ENCODE measurements at regions not wholly inside any gene's neighbourhood (a gene's known extent, or its start where the extent isn't known, plus 50 kb on each side); places are given as distances from the start of the nearest gene placed in this dataset.
A peak's percentile ranks its signal among the peaks of the same experiment; 100 is the strongest.

DNA sequence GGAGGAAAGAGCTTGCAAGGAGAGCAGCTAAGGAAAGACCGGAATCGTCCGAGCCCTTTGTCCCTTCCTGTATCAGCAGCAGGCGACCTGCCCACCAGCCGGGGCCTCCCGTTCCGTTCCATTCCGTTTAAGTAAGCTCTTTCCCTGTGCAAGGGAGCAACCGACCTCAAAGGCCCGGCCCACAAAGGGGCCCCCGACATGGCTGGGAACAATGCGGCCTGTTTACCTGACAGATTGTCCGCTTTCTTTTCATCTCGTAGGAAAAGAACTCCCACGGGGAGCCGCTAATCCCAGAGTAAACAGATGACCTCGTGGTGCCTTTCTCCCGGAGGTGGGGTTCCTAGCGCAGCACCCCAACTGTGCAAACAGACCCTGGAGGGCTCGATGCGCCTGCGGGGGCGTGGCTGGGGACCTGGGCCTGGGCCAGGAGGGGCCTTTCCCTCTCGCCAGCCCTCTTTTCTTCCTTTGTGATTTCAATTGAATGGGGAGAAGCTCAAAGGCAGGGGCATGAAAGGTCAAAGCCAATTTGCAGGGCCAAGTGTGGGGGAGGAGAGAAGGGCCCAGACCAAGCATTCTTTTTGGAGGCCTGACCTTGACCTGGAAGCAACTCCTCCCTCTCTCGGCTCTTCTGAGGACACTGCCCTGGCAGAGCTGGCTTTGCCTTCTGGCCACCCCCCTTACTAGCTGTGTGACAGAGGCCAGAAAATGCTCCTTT, 120.2 kb downstream of the INHBB start (continued):
- TF ChIP-seq, protein P1, sequence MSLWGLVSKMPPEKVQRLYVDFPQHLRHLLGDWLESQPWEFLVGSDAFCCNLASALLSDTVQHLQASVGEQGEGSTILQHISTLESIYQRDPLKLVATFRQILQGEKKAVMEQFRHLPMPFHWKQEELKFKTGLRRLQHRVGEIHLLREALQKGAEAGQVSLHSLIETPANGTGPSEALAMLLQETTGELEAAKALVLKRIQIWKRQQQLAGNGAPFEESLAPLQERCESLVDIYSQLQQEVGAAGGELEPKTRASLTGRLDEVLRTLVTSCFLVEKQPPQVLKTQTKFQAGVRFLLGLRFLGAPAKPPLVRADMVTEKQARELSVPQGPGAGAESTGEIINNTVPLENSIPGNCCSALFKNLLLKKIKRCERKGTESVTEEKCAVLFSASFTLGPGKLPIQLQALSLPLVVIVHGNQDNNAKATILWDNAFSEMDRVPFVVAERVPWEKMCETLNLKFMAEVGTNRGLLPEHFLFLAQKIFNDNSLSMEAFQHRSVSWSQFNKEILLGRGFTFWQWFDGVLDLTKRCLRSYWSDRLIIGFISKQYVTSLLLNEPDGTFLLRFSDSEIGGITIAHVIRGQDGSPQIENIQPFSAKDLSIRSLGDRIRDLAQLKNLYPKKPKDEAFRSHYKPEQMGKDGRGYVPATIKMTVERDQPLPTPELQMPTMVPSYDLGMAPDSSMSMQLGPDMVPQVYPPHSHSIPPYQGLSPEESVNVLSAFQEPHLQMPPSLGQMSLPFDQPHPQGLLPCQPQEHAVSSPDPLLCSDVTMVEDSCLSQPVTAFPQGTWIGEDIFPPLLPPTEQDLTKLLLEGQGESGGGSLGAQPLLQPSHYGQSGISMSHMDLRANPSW (CRISPR knock-in tag; IDR thresholded peaks at IDR 0.05; ENCODE audit: borderline replicate concordance), result peak; percentile 99
- TF ChIP-seq BRD4 (CRISPR knock-in tag; IDR thresholded peaks at IDR 0.05) (peak; percentile 62), RFX5 (IDR thresholded peaks at IDR 0.05; ENCODE audit: low read depth, low read length) (no peak; the same call in none of the 2 replicates), HNF4G (IDR thresholded peaks at IDR 0.05; ENCODE audit: borderline replicate concordance, low read depth, low read length) (0 out of 2 replicates have a peak, but pooled peaks have one; percentile 21), HNF4G (CRISPR knock-in tag; IDR thresholded peaks at IDR 0.05; ENCODE audit: borderline replicate concordance, low read depth) (peak; percentile 90; the same call in 1 of the 2 replicates), TBX2 (CRISPR knock-in tag; IDR thresholded peaks at IDR 0.05; ENCODE audit: borderline replicate concordance) (peak; percentile 100), ZNF883 (CRISPR knock-in tag; IDR thresholded peaks at IDR 0.05; ENCODE audit: not compliant biosample characterization) (peak; percentile 58), ZNF775 (CRISPR knock-in tag; IDR thresholded peaks at IDR 0.05; ENCODE audit: borderline replicate concordance) (peak; percentile 96), ISX (CRISPR knock-in tag; conservative IDR thresholded peaks at IDR 0.05) (peak; percentile 91), ZNF468 (CRISPR knock-in tag; IDR thresholded peaks at IDR 0.05) (no peak; the same call in 1 of the 2 replicates), RNF2 (conservative IDR thresholded peaks at IDR 0.05; ENCODE audit: low read depth) (peak; percentile 84)
- TF ChIP-seq, protein P2, sequence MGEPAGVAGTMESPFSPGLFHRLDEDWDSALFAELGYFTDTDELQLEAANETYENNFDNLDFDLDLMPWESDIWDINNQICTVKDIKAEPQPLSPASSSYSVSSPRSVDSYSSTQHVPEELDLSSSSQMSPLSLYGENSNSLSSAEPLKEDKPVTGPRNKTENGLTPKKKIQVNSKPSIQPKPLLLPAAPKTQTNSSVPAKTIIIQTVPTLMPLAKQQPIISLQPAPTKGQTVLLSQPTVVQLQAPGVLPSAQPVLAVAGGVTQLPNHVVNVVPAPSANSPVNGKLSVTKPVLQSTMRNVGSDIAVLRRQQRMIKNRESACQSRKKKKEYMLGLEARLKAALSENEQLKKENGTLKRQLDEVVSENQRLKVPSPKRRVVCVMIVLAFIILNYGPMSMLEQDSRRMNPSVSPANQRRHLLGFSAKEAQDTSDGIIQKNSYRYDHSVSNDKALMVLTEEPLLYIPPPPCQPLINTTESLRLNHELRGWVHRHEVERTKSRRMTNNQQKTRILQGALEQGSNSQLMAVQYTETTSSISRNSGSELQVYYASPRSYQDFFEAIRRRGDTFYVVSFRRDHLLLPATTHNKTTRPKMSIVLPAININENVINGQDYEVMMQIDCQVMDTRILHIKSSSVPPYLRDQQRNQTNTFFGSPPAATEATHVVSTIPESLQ (CRISPR knock-in tag; conservative IDR thresholded peaks at IDR 0.05), result 0 out of 2 replicates have a peak, but pooled peaks have one; percentile 37
- TF ChIP-seq, protein P3, sequence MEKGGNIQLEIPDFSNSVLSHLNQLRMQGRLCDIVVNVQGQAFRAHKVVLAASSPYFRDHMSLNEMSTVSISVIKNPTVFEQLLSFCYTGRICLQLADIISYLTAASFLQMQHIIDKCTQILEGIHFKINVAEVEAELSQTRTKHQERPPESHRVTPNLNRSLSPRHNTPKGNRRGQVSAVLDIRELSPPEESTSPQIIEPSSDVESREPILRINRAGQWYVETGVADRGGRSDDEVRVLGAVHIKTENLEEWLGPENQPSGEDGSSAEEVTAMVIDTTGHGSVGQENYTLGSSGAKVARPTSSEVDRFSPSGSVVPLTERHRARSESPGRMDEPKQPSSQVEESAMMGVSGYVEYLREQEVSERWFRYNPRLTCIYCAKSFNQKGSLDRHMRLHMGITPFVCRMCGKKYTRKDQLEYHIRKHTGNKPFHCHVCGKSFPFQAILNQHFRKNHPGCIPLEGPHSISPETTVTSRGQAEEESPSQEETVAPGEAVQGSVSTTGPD (CRISPR knock-in tag; IDR thresholded peaks at IDR 0.05), result peak; percentile 86; the same call in 1 of the 2 replicates
- TF ChIP-seq, protein P4, sequence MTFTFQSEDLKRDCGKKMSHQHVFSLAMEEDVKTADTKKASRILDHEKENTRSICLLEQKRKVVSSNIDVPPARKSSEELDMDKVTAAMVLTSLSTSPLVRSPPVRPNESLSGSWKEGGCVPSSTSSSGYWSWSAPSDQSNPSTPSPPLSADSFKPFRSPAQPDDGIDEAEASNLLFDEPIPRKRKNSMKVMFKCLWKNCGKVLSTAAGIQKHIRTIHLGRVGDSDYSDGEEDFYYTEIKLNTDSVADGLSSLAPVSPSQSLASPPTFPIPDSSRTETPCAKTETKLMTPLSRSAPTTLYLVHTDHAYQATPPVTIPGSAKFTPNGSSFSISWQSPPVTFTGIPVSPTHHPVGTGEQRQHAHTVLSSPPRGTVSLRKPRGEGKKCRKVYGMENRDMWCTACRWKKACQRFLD (CRISPR knock-in tag; IDR thresholded peaks at IDR 0.05; ENCODE audit: borderline replicate concordance), result peak; percentile 90; the same call in 1 of the 2 replicates
- TF ChIP-seq, protein P5, sequence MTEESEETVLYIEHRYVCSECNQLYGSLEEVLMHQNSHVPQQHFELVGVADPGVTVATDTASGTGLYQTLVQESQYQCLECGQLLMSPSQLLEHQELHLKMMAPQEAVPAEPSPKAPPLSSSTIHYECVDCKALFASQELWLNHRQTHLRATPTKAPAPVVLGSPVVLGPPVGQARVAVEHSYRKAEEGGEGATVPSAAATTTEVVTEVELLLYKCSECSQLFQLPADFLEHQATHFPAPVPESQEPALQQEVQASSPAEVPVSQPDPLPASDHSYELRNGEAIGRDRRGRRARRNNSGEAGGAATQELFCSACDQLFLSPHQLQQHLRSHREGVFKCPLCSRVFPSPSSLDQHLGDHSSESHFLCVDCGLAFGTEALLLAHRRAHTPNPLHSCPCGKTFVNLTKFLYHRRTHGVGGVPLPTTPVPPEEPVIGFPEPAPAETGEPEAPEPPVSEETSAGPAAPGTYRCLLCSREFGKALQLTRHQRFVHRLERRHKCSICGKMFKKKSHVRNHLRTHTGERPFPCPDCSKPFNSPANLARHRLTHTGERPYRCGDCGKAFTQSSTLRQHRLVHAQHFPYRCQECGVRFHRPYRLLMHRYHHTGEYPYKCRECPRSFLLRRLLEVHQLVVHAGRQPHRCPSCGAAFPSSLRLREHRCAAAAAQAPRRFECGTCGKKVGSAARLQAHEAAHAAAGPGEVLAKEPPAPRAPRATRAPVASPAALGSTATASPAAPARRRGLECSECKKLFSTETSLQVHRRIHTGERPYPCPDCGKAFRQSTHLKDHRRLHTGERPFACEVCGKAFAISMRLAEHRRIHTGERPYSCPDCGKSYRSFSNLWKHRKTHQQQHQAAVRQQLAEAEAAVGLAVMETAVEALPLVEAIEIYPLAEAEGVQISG (CRISPR knock-in tag; IDR thresholded peaks at IDR 0.05), result peak; percentile 89
